Right lobe of liver (tissue), 6 donors: ENCODE measurements at regions not wholly inside any gene's neighbourhood (a gene's known extent, or its start where the extent isn't known, plus 50 kb on each side); places are given as distances from the start of the nearest gene placed in this dataset.

Experiments
- ATAC-seq, 4 donors: fragments of 200-7000 bp; cut with Tn5 transposase; one replicate each; pipeline ENCODE4 v1.9.1; 2020; ENCODE audit warnings: mild to moderate bottlenecking in 4 of 4, moderate library complexity in 4 of 4
- DNase-seq, 3 donors: peaks; one replicate each; pipeline ENCODE4 v3.0.0-alpha.2; 2020
- H3K27ac ChIP-seq, 3 donors: fragments of 200-600 bp; one replicate each; pipeline ENCODE4 v1.8.0; 2022
- H3K27me3 ChIP-seq, 2 donors: fragments of 200-600 bp; one replicate each; pipeline ENCODE4 v1.8.0; 2022
- H3K36me3 ChIP-seq, 4 donors: fragments of 200-600 bp; sonication (generic) in 1 of 4; one replicate each; pipeline versions ENCODE4 v1.5.1 to v1.8.0; 2017 to 2022; ENCODE audit warnings: control low read depth in 1 of 4
- H3K4me1 ChIP-seq, 4 donors: fragments of 200-600 bp; sonication (generic) in 1 of 4; one replicate each; pipeline versions ENCODE4 v1.5.1 to v1.8.0; 2017 to 2022; ENCODE audit warnings: control low read depth in 1 of 4
- H3K4me3 ChIP-seq, 3 donors: fragments of 200-600 bp; one replicate each; pipeline ENCODE4 v1.8.0; 2022
- H3K9me3 ChIP-seq, 4 donors: fragments of 200-600 bp; sonication (generic) in 1 of 4; one replicate each; pipeline versions ENCODE4 v1.5.1 to v1.8.0; 2017 to 2022; ENCODE audit warnings: control low read depth in 1 of 4
- POLR2A ChIP-seq: fragments of 450-650 bp; IDR thresholded peaks from one replicate; pipeline ENCODE4 v1.6.1; 2017; ENCODE audit warnings: antibody characterized with exemption, mild to moderate bottlenecking
- whole genome bisulfite sequencing: methylation state at CpG from one replicate; pipeline ENCODE4 v1.1.6; 2018; ENCODE audit warnings: low coverage, low lambda C conversion rate; ENCODE audit not compliant: insufficient coverage; ENCODE audit errors: missing lambda C conversion rate; 5-methylcytosine and 5-hydroxymethylcytosine counted together
- intact Hi-C, 2 donors: fragments of 100-400 bp; cut with DNase I; formaldehyde crosslinking; loops; one replicate each; pipeline versions ENCODE4 v1.11.2 to v1.14.1; 2022
- TF ChIP-seq, protein P1 (sequence below), 4 donors: fragments of 200-600 bp in 3 of 4; fragments of 450-650 bp in 1 of 4; IDR thresholded peaks; one replicate each; pipeline versions ENCODE4 v1.5.1 to v1.8.0; 2016 to 2022; ENCODE audit warnings: antibody characterized with exemption in 4 of 4, mild to moderate bottlenecking in 2 of 4
- donor health status: DM: no; HTN: yes; CAD: no.
- donor health status: DM: no; HTN: no; CAD: no.
- donor health status: DM: no; HTN: no; CAD: no.
- donor health status: DM: no; HTN: yes; CAD: no.
- donor health status: DM: no; HTN: yes; CAD: no.

DNA sequence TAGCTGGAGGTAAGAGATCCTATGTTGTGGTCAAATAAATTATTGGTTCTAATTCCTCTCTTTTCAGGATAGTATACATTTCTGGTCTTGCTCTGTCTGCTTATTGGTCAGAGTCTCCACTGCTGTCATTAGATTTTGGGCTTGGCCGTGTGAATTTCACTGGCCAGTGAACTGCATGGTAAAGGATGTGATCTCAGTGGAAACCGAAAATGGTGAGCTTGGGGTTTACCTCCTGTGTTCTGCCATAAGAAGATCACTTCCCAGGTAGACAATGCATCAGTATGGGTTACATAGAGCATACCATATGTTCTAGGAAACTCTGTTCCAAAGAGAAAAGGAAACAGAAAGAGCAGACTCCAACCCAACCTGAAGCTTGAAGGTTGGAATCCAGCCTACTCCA, 1123.3 kb upstream of the B3GALT2 start:
- Histone ChIP-seq H3K27me3 (no peaks in the 10 kb centered on the region), H3K36me3 (no peaks in the 10 kb centered on the region), H3K4me3 (no peak overlapping the region), H3K27ac (no peak overlapping the region), H3K4me1 (no peaks in the 10 kb centered on the region), H3K9me3 (no peaks in the 10 kb centered on the region)
- intact Hi-C loops: no loop called here
- no peak for TF ChIP-seq POLR2A
- TF ChIP-seq, protein P1, sequence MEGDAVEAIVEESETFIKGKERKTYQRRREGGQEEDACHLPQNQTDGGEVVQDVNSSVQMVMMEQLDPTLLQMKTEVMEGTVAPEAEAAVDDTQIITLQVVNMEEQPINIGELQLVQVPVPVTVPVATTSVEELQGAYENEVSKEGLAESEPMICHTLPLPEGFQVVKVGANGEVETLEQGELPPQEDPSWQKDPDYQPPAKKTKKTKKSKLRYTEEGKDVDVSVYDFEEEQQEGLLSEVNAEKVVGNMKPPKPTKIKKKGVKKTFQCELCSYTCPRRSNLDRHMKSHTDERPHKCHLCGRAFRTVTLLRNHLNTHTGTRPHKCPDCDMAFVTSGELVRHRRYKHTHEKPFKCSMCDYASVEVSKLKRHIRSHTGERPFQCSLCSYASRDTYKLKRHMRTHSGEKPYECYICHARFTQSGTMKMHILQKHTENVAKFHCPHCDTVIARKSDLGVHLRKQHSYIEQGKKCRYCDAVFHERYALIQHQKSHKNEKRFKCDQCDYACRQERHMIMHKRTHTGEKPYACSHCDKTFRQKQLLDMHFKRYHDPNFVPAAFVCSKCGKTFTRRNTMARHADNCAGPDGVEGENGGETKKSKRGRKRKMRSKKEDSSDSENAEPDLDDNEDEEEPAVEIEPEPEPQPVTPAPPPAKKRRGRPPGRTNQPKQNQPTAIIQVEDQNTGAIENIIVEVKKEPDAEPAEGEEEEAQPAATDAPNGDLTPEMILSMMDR (IDR thresholded peaks at IDR 0.05): no peak
- WGBS: 87% methylated on average over 2 of the region's 2 CpGs
- ATAC-seq (no peak), DNase-seq (no peak)

DNA sequence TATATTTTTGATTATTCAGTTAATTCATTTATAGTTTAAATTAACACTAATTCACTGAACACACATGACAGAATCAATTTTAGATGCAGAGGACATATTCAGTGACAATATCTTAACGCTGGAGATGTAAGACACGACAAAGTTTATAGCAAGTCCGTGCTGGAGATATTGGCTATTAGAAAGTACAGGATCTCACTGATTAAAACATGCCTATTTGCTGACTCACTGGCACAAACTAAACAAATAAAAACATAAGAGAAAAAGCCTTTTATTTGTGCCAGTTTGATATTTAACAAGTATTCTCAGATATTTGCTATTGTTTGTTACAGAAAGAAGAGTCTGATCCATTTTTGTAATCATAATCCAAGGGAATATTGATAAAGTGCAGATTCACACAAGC, 1122.9 kb upstream of the B3GALT2 start:
- Histone ChIP-seq H3K36me3 (no peaks in the 10 kb centered on the region), H3K4me1 (no peaks in the 10 kb centered on the region), H3K27ac (no peak overlapping the region), H3K4me3 (no peak overlapping the region), H3K9me3 (no peaks in the 10 kb centered on the region), H3K27me3 (no peaks in the 10 kb centered on the region)
- TF ChIP-seq, protein P1 (IDR thresholded peaks at IDR 0.05): no peak
- no peak for TF ChIP-seq POLR2A
- intact Hi-C loops: no loop called here
- DNase-seq (no peak), ATAC-seq (no peak)
- 66% methylated on average over 3 of the region's 3 CpGs for WGBS

DNA sequence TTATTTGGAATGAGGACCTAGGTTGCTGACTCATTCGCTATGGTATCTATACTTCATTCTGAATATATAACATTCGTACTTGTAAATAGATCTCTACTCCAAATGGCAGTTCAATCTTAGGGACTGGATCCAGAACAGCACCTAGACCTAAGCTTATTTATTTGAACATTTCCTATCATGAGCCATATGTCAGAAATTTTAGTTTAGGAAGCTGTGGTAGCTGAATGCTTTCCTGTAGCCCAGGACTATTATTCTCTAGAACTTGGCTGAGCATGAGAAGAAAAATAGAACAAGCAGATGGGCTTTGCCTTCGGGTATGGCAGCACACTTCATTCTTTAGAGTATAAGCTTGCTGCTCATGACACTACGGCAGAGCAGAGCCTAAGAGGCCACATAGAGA, 1114.4 kb upstream of the B3GALT2 start:
- Histone ChIP-seq H3K9me3 (no peaks in the 10 kb centered on the region), H3K4me1 (no peaks in the 10 kb centered on the region), H3K36me3 (no peaks in the 10 kb centered on the region), H3K27me3 (no peaks in the 10 kb centered on the region), H3K4me3 (no peak overlapping the region), H3K27ac (no peak overlapping the region)
- intact Hi-C loops: no loop called here
- 66% methylated on average over 4 of the region's 4 CpGs for WGBS
- no peak for DNase-seq
- no peak for ATAC-seq
- TF ChIP-seq POLR2A: no peak
- TF ChIP-seq, protein P1 (IDR thresholded peaks at IDR 0.05): no peak

DNA sequence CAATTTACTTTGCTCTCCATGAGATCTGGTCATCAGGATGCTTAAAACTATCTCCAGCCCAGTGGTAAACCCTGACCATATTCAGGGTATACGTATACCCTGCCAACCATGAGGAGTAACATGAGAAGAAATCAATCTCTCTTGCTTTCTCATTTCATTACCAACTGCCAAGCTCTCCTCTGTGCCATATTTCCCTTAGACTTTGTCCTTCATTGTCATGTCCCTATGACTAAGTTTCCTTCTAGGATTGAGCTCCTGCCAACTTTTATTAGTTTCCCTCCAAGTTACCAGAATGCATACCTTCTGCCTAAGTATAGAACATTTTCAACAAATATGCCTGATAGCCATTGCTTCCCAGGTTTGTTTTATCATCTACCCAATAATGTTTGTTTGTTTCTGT, 1113.9 kb upstream of the B3GALT2 start:
- Histone ChIP-seq H3K27me3 (no peaks in the 10 kb centered on the region), H3K4me1 (no peaks in the 10 kb centered on the region), H3K27ac (no peak overlapping the region), H3K9me3 (no peaks in the 10 kb centered on the region), H3K4me3 (no peak overlapping the region), H3K36me3 (no peaks in the 10 kb centered on the region)
- TF ChIP-seq, protein P1 (IDR thresholded peaks at IDR 0.05): no peak
- no peak for TF ChIP-seq POLR2A
- DNase-seq (no peak), ATAC-seq (no peak)
- 33% methylated on average over 1 of the region's 1 CpG for WGBS
- intact Hi-C loops: no loop called here

DNA sequence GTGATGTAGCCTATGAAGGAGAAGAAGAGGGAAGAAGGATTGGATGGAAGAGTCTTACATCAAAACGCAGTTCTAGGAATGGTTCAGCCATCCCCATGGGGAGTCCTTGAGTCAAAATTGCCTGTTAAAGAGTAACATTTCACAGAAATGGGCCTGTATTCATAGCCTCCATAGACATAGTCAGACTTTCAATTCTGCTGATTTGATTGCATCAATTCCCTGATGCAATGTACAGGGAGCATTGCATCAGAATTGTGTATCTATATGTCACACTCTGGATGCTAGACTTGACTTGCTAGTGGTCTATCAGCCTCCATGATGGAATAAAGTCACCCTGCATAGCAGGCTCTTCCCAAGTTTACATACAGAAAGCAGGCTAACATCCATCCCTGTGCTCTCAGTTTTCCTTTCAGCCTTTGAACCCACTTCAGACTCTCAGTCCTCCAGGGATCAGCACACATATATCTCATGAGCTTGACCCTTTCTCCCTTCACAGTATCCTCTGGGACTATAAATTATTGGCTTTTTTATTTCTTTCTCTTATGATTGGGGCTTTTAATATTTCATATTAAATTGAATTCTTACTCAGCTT, 1111.7 kb upstream of the B3GALT2 start:
- intact Hi-C loops: no loop called here

More for the DNA sequence above, 1111.7 kb upstream of the B3GALT2 start:
- no peak for ATAC-seq
- H3K4me3 ChIP-seq: no peak overlapping the region
- no CpG with 5 or more reads among the region's 1 CpG for WGBS
- H3K4me1 ChIP-seq: no peaks in the 10 kb centered on the region
- no peak for DNase-seq
- no peaks in the 10 kb centered on the region for H3K36me3 ChIP-seq
- TF ChIP-seq, protein P1 (IDR thresholded peaks at IDR 0.05): no peak
- TF ChIP-seq POLR2A: no peak
- no peaks in the 10 kb centered on the region for H3K9me3 ChIP-seq
- no peaks in the 10 kb centered on the region for H3K27me3 ChIP-seq
- H3K27ac ChIP-seq: no peak overlapping the region
